A549 (cell line): ENCODE measurements at regions not wholly inside any gene's neighbourhood (a gene's known extent, or its start where the extent isn't known, plus 50 kb on each side); places are given as distances from the start of the nearest gene placed in this dataset.

Source experiments
- CBX2 ChIP-seq: fragments of 200-600 bp; sonication (generic); IDR thresholded peaks from 2 replicates; pipeline ENCODE4 v1.6.1; 2016; ENCODE audit warnings: low read depth, mild to moderate bottlenecking, borderline replicate concordance
- CTCF ChIP-seq: fragments of >200 bp; sonication (Bioruptor Twin); formaldehyde crosslinking; IDR thresholded peaks from 3 replicates; pipeline ENCODE4 v1.5.1; 2016
- E2F6 ChIP-seq: IDR thresholded peaks from 2 replicates; pipeline ENCODE4 v1.6.1; 2012; ENCODE audit warnings: low read depth, borderline replicate concordance
- EP300 ChIP-seq, 2 experiments: fragments of >200 bp; sonication (Bioruptor Twin); formaldehyde crosslinking; IDR thresholded peaks; 2 replicates in 1 of 2; 3 replicates in 1 of 2; pipeline ENCODE4 v1.6.1; 2016 to 2017
- GATA3 ChIP-seq: IDR thresholded peaks from 2 replicates; pipeline ENCODE4 v1.6.1; 2012; ENCODE audit warnings: borderline replicate concordance
- KDM1A ChIP-seq: fragments of 200-600 bp; sonication (generic); IDR thresholded peaks from 2 replicates; pipeline ENCODE4 v1.6.1; 2016; ENCODE audit warnings: low read depth, mild to moderate bottlenecking
- MAX ChIP-seq: IDR thresholded peaks from 2 replicates; pipeline ENCODE4 v1.6.1; 2012
- MAZ ChIP-seq: fragments of 150-350 bp; IDR thresholded peaks from 2 replicates; pipeline ENCODE4 v1.6.1; 2014; ENCODE audit warnings: antibody characterized with exemption, low read depth, low read length, borderline replicate concordance
- MYC ChIP-seq: IDR thresholded peaks from 2 replicates; pipeline ENCODE4 v1.6.1; 2012; ENCODE audit warnings: mild to moderate bottlenecking, inconsistent platforms, low read length, improper control_type of control experiment, borderline replicate concordance
- POLR2A ChIP-seq: IDR thresholded peaks from 2 replicates; pipeline ENCODE4 v1.6.1; 2012; ENCODE audit warnings: mild to moderate bottlenecking, low read length
- SMC3 ChIP-seq: fragments of >200 bp; sonication (Bioruptor Twin); formaldehyde crosslinking; IDR thresholded peaks from 3 replicates; pipeline ENCODE4 v1.6.1; 2018; ENCODE audit warnings: inconsistent platforms
- TP53 ChIP-seq: fragments of 250-450 bp; sonication (Bioruptor Pico); IDR thresholded peaks from 2 replicates; pipeline ENCODE4 v1.5.0; 2021; ENCODE audit warnings: mild to moderate bottlenecking, moderate library complexity
- USF2 ChIP-seq: fragments of 450-650 bp; IDR thresholded peaks from 2 replicates; pipeline ENCODE4 v1.6.1; 2014; ENCODE audit warnings: antibody characterized with exemption
- ZFP36 ChIP-seq: fragments of 450-650 bp; IDR thresholded peaks from 2 replicates; pipeline ENCODE4 v1.6.1; 2014; ENCODE audit warnings: borderline replicate concordance; ENCODE audit not compliant: partially characterized antibody

GRCh38 chr13:100825557-100825956, 151.0 kb upstream of the TMTC4 start:
- TF ChIP-seq CTCF (no peak), ZFP36 (no peak), MYC (no peak), MAX (no peak), SMC3 (no peak), USF2 (no peak), GATA3 (no peak), TP53 (CRISPR knock-in tag) (no peak), MAZ (no peak), EP300 (IDR thresholded peaks at IDR 0.05) (no peak), KDM1A (no peak), E2F6 (no peak), CBX2 (no peak), POLR2A (no peak)
